PFSK-1 (cell line): ENCODE measurements at regions not wholly inside any gene's neighbourhood (a gene's known extent, or its start where the extent isn't known, plus 50 kb on each side); places are given as distances from the start of the nearest gene placed in this dataset.

Experiments used
- FOXP2 ChIP-seq: optimal IDR thresholded peaks from 2 replicates; pipeline ENCODE3; 2011; ENCODE audit warnings: borderline replicate concordance, control low read depth, inconsistent platforms; ENCODE audit not compliant: insufficient read depth; ENCODE audit errors: extremely low read length, extremely low read depth
- POLR2AphosphoS5 ChIP-seq: IDR thresholded peaks from 2 replicates; pipeline ENCODE4 v1.6.1; 2012; ENCODE audit warnings: low read depth, mild to moderate bottlenecking, control low read depth, low read length, moderate library complexity
- REST ChIP-seq, 2 experiments: IDR thresholded peaks; 2 replicates each; pipeline versions ENCODE4 v1.6.1 to v1.8.0; 2011 to 2012; ENCODE audit warnings: low read depth in 2 of 2, low read length in 2 of 2, control low read depth in 1 of 2, inconsistent platforms in 1 of 2, mild to moderate bottlenecking in 1 of 2, moderate library complexity in 1 of 2; ENCODE audit not compliant: insufficient read depth in 1 of 2
- SIN3A ChIP-seq: IDR thresholded peaks from 2 replicates; pipeline ENCODE4 v1.6.1; 2012; ENCODE audit warnings: mild to moderate bottlenecking, low read length, moderate library complexity, borderline replicate concordance; ENCODE audit not compliant: insufficient read depth
- TAF1 ChIP-seq: IDR thresholded peaks from 2 replicates; pipeline ENCODE4 v1.6.1; 2012; ENCODE audit warnings: low read length, control low read depth, borderline replicate concordance; ENCODE audit not compliant: insufficient read depth

DNA sequence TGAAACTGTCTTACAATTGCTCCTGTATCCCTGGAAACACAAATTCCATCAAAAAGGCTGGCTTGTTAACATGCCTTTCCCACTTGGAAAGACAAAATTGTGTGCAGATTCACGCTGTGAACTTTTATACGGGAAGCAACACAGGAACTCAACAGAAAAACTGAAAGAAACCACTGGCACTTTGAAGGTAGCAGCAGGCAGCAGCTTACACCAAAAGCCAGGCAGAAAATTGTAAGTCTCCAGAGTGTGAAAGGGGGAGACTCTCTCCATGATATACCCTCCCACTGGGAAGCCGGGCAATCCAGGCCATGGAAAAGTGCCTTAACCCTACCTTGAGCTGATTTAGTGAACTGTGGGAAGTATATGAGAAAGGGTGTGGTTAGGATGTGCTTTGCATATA, 943.7 kb downstream of the CDH18 start:
- no peak for TF ChIP-seq POLR2AphosphoS5
- no peak for TF ChIP-seq SIN3A
- TF ChIP-seq REST (IDR thresholded peaks at IDR 0.05; ENCODE audit: insufficient read depth in 1 of 2, low read depth in 2 of 2, low read length in 2 of 2) = no peak
- no peak for TF ChIP-seq TAF1
- no peak for TF ChIP-seq FOXP2

- TF ChIP-seq POLR2AphosphoS5 (no peak), REST (IDR thresholded peaks at IDR 0.05; ENCODE audit: insufficient read depth in 1 of 2, low read depth in 2 of 2, low read length in 2 of 2) (no peak), FOXP2 (no peak), TAF1 (no peak), SIN3A (no peak)
Observed at GRCh38 chr5:19044931-19045695, 942.9 kb downstream of the CDH18 start.

GRCh38 chr5:19047277-19047676, 940.7 kb downstream of the CDH18 start:
- no peak for TF ChIP-seq REST (IDR thresholded peaks at IDR 0.05; ENCODE audit: insufficient read depth in 1 of 2, low read depth in 2 of 2, low read length in 2 of 2)
- no peak for TF ChIP-seq POLR2AphosphoS5
- TF ChIP-seq SIN3A = no peak
- no peak for TF ChIP-seq TAF1
- TF ChIP-seq FOXP2 = no peak

DNA sequence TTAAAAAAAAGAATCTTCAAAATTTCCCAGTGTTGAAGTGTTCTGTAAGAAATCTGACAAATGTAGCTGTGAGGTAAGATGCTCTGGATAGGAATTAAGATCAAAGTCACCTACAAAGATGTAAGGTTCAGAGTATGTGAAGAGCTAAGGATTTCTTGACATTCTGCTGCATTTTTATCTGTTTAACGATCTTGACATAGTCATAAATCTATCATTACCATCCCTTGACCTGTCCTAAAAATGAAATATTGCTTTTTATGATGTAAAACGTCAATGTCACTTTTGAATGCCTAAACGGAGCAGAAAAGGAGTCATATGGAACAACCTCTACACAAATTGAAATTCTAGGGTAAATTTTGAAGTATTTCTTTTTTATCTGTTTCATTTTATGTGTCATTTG, 939.3 kb downstream of the CDH18 start:
- TF ChIP-seq SIN3A = no peak
- no peak for TF ChIP-seq REST (IDR thresholded peaks at IDR 0.05; ENCODE audit: insufficient read depth in 1 of 2, low read depth in 2 of 2, low read length in 2 of 2)
- no peak for TF ChIP-seq POLR2AphosphoS5
- TF ChIP-seq FOXP2 = no peak
- no peak for TF ChIP-seq TAF1

- TF ChIP-seq REST (IDR thresholded peaks at IDR 0.05; ENCODE audit: insufficient read depth in 1 of 2, low read depth in 2 of 2, low read length in 2 of 2) = no peak
- no peak for TF ChIP-seq POLR2AphosphoS5
- TF ChIP-seq SIN3A = no peak
- TF ChIP-seq TAF1 = no peak
- TF ChIP-seq FOXP2 = no peak
Observed at GRCh38 chr5:19058216-19058615, 929.8 kb downstream of the CDH18 start.
